B cell (primary cell): ENCODE measurements at regions not wholly inside any gene's neighbourhood (a gene's known extent, or its start where the extent isn't known, plus 50 kb on each side); places are given as distances from the start of the nearest gene placed in this dataset.
"Not testable (repeated sequence)": the region's sequence is repeated elsewhere in the genome, so short reads cannot be mapped to it uniquely, and the experiment has no call there.

Experiments
- CTCF ChIP-seq: fragments of 200-600 bp; IDR thresholded peaks from one replicate; pipeline ENCODE4 v1.8.0; 2022; ENCODE audit warnings: antibody characterized with exemption, mild to moderate bottlenecking
- EZH2 ChIP-seq: IDR thresholded peaks from 2 replicates; pipeline ENCODE4 v1.6.1; 2012; ENCODE audit warnings: borderline replicate concordance, low read depth, mild to moderate bottlenecking, moderate library complexity, low read length; ENCODE audit not compliant: insufficient read depth, poor library complexity, severe bottlenecking

- TF ChIP-seq CTCF, EZH2: not testable (repeated sequence)
Observed at GRCh38 chr9:42384585-42384984, 201.1 kb downstream of the SPATA31A6 start.
